DMS114 treated with DMSO at 0.1 percent for 48 hours (cell line): ENCODE measurements at regions not wholly inside any gene's neighbourhood (a gene's known extent, or its start where the extent isn't known, plus 50 kb on each side); places are given as distances from the start of the nearest gene placed in this dataset.
"Not testable (repeated sequence)": the region's sequence is repeated elsewhere in the genome, so short reads cannot be mapped to it uniquely, and the experiment has no call there.

Experiments
- DNase-seq: peaks from one replicate; lab custom pipeline; 2025; ENCODE audit not compliant: unreplicated experiment; lab: John Stamatoyannopoulos, UW

- no peak for DNase-seq
Measured at GRCh38 chr3:194908496-194908895, 222.8 kb downstream of the FAM43A start.

- DNase-seq = no peak
Measured at GRCh38 chr3:194908972-194909371, 223.3 kb downstream of the FAM43A start.

GRCh38 chr3:194910414-194910984, 224.8 kb downstream of the FAM43A start:
- DNase-seq = no peak

- no peak for DNase-seq
Measured at GRCh38 chr3:194913316-194913715, 227.6 kb downstream of the FAM43A start.

- DNase-seq = not testable (repeated sequence)
Measured at GRCh38 chr3:194924889-194925288, 239.2 kb downstream of the FAM43A start.

- DNase-seq = no peak
Measured at GRCh38 chr3:194925614-194926013, 239.9 kb downstream of the FAM43A start.

GRCh38 chr3:194928227-194928626, 242.5 kb downstream of the FAM43A start:
- DNase-seq = no peak

- no peak for DNase-seq
Measured at GRCh38 chr3:194928831-194929577, 243.3 kb downstream of the FAM43A start.

GRCh38 chr3:194929578-194929960, 243.9 kb downstream of the FAM43A start:
- no peak for DNase-seq

GRCh38 chr3:194930377-194931204, 244.9 kb downstream of the FAM43A start:
- DNase-seq = no peak

- no peak for DNase-seq
Measured at GRCh38 chr3:194931347-194931746, 245.7 kb downstream of the FAM43A start.

GRCh38 chr3:194931865-194932264, 246.2 kb downstream of the FAM43A start:
- DNase-seq = no peak

GRCh38 chr3:194933465-194933864, 247.8 kb downstream of the FAM43A start:
- no peak for DNase-seq

- no peak for DNase-seq
Measured at GRCh38 chr3:194935061-194935460, 249.4 kb downstream of the FAM43A start.

GRCh38 chr3:194935632-194936470, 250.2 kb downstream of the FAM43A start:
- DNase-seq = no peak

- DNase-seq = no peak
Measured at GRCh38 chr3:194936659-194937058, 251.0 kb downstream of the FAM43A start.

GRCh38 chr3:194937144-194937543, 251.5 kb downstream of the FAM43A start:
- DNase-seq = no peak

GRCh38 chr3:194937882-194938321, 252.2 kb downstream of the FAM43A start:
- no peak for DNase-seq

- no peak for DNase-seq
Measured at GRCh38 chr3:194938845-194939531, 253.3 kb downstream of the FAM43A start.

GRCh38 chr3:194939532-194939909, 253.8 kb downstream of the FAM43A start:
- no peak for DNase-seq
